H9 (cell line): ENCODE measurements at regions not wholly inside any gene's neighbourhood (a gene's known extent, or its start where the extent isn't known, plus 50 kb on each side); places are given as distances from the start of the nearest gene placed in this dataset.

Source experiments
- DNase-seq: peaks from one replicate; pipeline ENCODE4 v3.0.0-alpha.2; 2017
- H2AFZ ChIP-seq: one replicate; pipeline ENCODE4 v1.6.1; 2013; ENCODE audit warnings: mild to moderate bottlenecking, low read length, control low read depth, moderate library complexity
- H2AK5ac ChIP-seq: 2 replicates; pipeline ENCODE4 v1.6.1; 2013; ENCODE audit warnings: low read length, control low read depth, mixed read lengths; ENCODE audit not compliant: insufficient read length
- H2BK120ac ChIP-seq: one replicate; pipeline ENCODE4 v1.6.1; 2013; ENCODE audit warnings: low read depth, mild to moderate bottlenecking, low read length, control low read depth, inconsistent platforms; ENCODE audit not compliant: poor library complexity, severe bottlenecking
- H2BK12ac ChIP-seq: 2 replicates; pipeline ENCODE4 v1.6.1; 2013; ENCODE audit warnings: low read length, control low read depth, mixed read lengths, low read depth; ENCODE audit not compliant: insufficient read length
- H2BK15ac ChIP-seq: 2 replicates; pipeline ENCODE4 v1.6.1; 2013; ENCODE audit warnings: low read depth, low read length, control low read depth
- H2BK20ac ChIP-seq: one replicate; pipeline ENCODE4 v1.6.1; 2013; ENCODE audit warnings: low read depth, mild to moderate bottlenecking, low read length, control low read depth, inconsistent platforms; ENCODE audit not compliant: poor library complexity, severe bottlenecking
- H2BK5ac ChIP-seq: 2 replicates; pipeline ENCODE4 v1.6.1; 2013; ENCODE audit warnings: low read length, control low read depth, mixed read lengths; ENCODE audit not compliant: insufficient read length
- H3K14ac ChIP-seq: 2 replicates; pipeline ENCODE4 v1.6.1; 2013; ENCODE audit warnings: low read length, control low read depth; ENCODE audit not compliant: insufficient read depth
- H3K18ac ChIP-seq: 2 replicates; pipeline ENCODE4 v1.6.1; 2013; ENCODE audit warnings: low read depth, mild to moderate bottlenecking, mixed read lengths, low read length, control low read depth; ENCODE audit not compliant: insufficient read length
- H3K23ac ChIP-seq: 2 replicates; pipeline ENCODE4 v1.6.1; 2013; ENCODE audit warnings: low read length, control low read depth, mixed read lengths, low read depth; ENCODE audit not compliant: insufficient read length
- H3K23me2 ChIP-seq: 2 replicates; pipeline ENCODE4 v1.6.1; 2013; ENCODE audit warnings: low read depth, mild to moderate bottlenecking, mixed read lengths, low read length, control low read depth; ENCODE audit not compliant: insufficient read length, poor library complexity, severe bottlenecking
- H3K27ac ChIP-seq: 2 replicates; pipeline ENCODE4 v1.5.1; 2013; ENCODE audit warnings: low read length, control low read depth, mixed read lengths, low read depth; ENCODE audit not compliant: insufficient read length
- H3K27me3 ChIP-seq: 2 replicates; pipeline ENCODE4 v1.6.1; 2013; ENCODE audit warnings: low read length, control low read depth, inconsistent platforms; ENCODE audit not compliant: insufficient read depth
- H3K4ac ChIP-seq: 2 replicates; pipeline ENCODE4 v1.6.1; 2013; ENCODE audit warnings: low read depth, mild to moderate bottlenecking, control low read depth, inconsistent platforms, low read length, moderate library complexity
- H3K4me1 ChIP-seq: 2 replicates; pipeline ENCODE4 v1.6.1; 2013; ENCODE audit warnings: low read length, control low read depth, inconsistent platforms; ENCODE audit not compliant: insufficient read depth
- H3K4me2 ChIP-seq: 2 replicates; pipeline ENCODE4 v1.6.1; 2013; ENCODE audit warnings: low read length, control low read depth, mixed read lengths; ENCODE audit not compliant: insufficient read length, insufficient read depth
- H3K56ac ChIP-seq: 2 replicates; pipeline ENCODE4 v1.6.1; 2013; ENCODE audit warnings: low read depth, mild to moderate bottlenecking, mixed read lengths, low read length, control low read depth; ENCODE audit not compliant: insufficient read length
- H3K79me1 ChIP-seq: 2 replicates; pipeline ENCODE4 v1.6.1; 2013; ENCODE audit warnings: low read depth, mild to moderate bottlenecking, moderate library complexity, low read length, control low read depth, inconsistent platforms; ENCODE audit not compliant: insufficient read depth, poor library complexity, severe bottlenecking
- H3K79me2 ChIP-seq: 2 replicates; pipeline ENCODE4 v1.6.1; 2013; ENCODE audit warnings: low read length, control low read depth, inconsistent platforms; ENCODE audit not compliant: insufficient read depth
- H3K9ac ChIP-seq: 2 replicates; pipeline ENCODE4 v1.6.1; 2013; ENCODE audit warnings: low read length, control low read depth, mixed read lengths; ENCODE audit not compliant: insufficient read length; ENCODE audit errors: extremely low read depth
- H3K9me3 ChIP-seq: one replicate; pipeline ENCODE4 v1.6.1; 2013; ENCODE audit warnings: low read depth, low read length, inconsistent platforms; ENCODE audit not compliant: control insufficient read depth
- H3T11ph ChIP-seq: one replicate; pipeline ENCODE4 v1.6.1; 2013; ENCODE audit warnings: mild to moderate bottlenecking, low read length, control low read depth, inconsistent platforms
- H4K20me1 ChIP-seq: one replicate; pipeline ENCODE4 v1.6.1; 2013; ENCODE audit not compliant: control insufficient read depth, insufficient read length, insufficient read depth
- H4K5ac ChIP-seq: 2 replicates; pipeline ENCODE4 v1.6.1; 2013; ENCODE audit warnings: low read depth, mild to moderate bottlenecking, mixed read lengths, low read length, control low read depth; ENCODE audit not compliant: insufficient read length
- H4K8ac ChIP-seq: replicated peaks from 2 replicates; pipeline ENCODE4 v1.6.1; 2013; ENCODE audit warnings: low read length, control low read depth, mixed read lengths, low read depth; ENCODE audit not compliant: insufficient read length
- H4K91ac ChIP-seq: 2 replicates; pipeline ENCODE4 v1.6.1; 2013; ENCODE audit warnings: low read depth, mild to moderate bottlenecking, moderate library complexity, mixed read lengths, low read length, control low read depth; ENCODE audit not compliant: insufficient read length
- H3K27ac Mint-ChIP-seq, 3 experiments: 2 replicates in 2 of 3; 3 replicates in 1 of 3; pipeline ENCODE4 v1.8.0; 2020 to 2021; ENCODE audit warnings: mixed read lengths in 3 of 3, mild to moderate bottlenecking in 1 of 3, moderate library complexity in 1 of 3
- H3K27me3 Mint-ChIP-seq: 2 replicates; pipeline ENCODE4 v1.8.0; 2021; ENCODE audit warnings: low read depth, mild to moderate bottlenecking, moderate library complexity, mixed read lengths
- H3K36me3 Mint-ChIP-seq, 3 experiments: 2 replicates in 2 of 3; 3 replicates in 1 of 3; pipeline ENCODE4 v1.8.0; 2020 to 2021; ENCODE audit warnings: low read depth in 3 of 3, mixed read lengths in 3 of 3; ENCODE audit not compliant: insufficient read depth in 1 of 3
- H3K4me1 Mint-ChIP-seq, 2 experiments: 2 replicates each; pipeline ENCODE4 v1.8.0; 2020; ENCODE audit warnings: mixed read lengths in 2 of 2
- H3K4me3 Mint-ChIP-seq, 2 experiments: 2 replicates in 1 of 2; 3 replicates in 1 of 2; pipeline ENCODE4 v1.8.0; 2020 to 2021; ENCODE audit warnings: mild to moderate bottlenecking in 2 of 2, mixed read lengths in 2 of 2, moderate library complexity in 1 of 2
- H3K9me3 Mint-ChIP-seq, 2 experiments: 2 replicates in 1 of 2; 3 replicates in 1 of 2; pipeline ENCODE4 v1.8.0; 2020; ENCODE audit warnings: mild to moderate bottlenecking in 2 of 2, mixed read lengths in 2 of 2, moderate library complexity in 1 of 2
- WGBS: extraction: QIAGEN DNeasy Blood & Tissue Kit; methylation state at CpG from one replicate; pipeline ENCODE4 v1.1.7; 2013; ENCODE audit warnings: missing lambda C conversion rate, low lambda C conversion rate, mixed read lengths; ENCODE audit not compliant: insufficient read length; ENCODE audit errors: extremely low coverage; 5-methylcytosine and 5-hydroxymethylcytosine counted together
- TF ChIP-seq, protein P1 (sequence below): fragments of 200-600 bp; sonication (generic); conservative IDR thresholded peaks from 3 replicates; pipeline ENCODE4 v1.8.0; 2021; ENCODE audit warnings: antibody characterized with exemption, mild to moderate bottlenecking

DNA sequence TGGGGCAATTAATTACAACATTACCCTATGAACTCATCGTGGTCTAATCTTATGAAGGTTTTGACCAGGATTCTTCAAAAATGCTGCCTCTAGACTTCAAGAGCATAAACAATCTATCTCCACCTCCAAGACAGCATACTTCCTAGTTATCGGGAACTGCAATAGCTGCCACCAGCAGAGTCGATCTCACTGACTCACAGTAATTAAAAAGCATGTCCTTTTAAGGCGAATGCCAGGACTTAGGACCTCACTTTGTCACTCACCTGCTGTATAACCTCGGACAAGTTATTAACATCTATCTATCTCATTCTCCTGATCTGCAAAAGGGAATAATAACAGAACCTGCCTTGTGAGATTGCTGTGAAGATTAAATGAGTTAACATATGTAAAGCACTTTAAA lies 666.0 kb upstream of the COBL start:
- Histone ChIP-seq H3K56ac (no peak overlapping the region), H3K9ac (no peak overlapping the region), H4K8ac (no peak overlapping the region), H3K27me3 (no peaks in the 10 kb centered on the region), H4K20me1 (no peaks in the 10 kb centered on the region), H2AFZ (no peak overlapping the region), H3K9me3 (no peaks in the 10 kb centered on the region), H3K4me2 (no peak overlapping the region), H4K91ac (no peak overlapping the region), H2AK5ac (no peak overlapping the region), H2BK120ac (no peak overlapping the region), H3K23ac (no peak overlapping the region), H3K27ac (no peak overlapping the region), H3K23me2 (no peaks in the 10 kb centered on the region), H3K14ac (no peak overlapping the region), H2BK12ac (no peak overlapping the region), H3K79me1 (no peaks in the 10 kb centered on the region), H2BK15ac (no peak overlapping the region), H3K4ac (no peak overlapping the region), H2BK5ac (no peak overlapping the region), H3K4me1 (no peaks in the 10 kb centered on the region), H3K79me2 (no peaks in the 10 kb centered on the region), H4K5ac (no peak overlapping the region), H3K18ac (no peak overlapping the region), H3T11ph (no peak overlapping the region), H2BK20ac (no peak overlapping the region)
- WGBS, result no CpG with 5 or more reads among the region's 5 CpGs
- H3K4me1 Mint-ChIP-seq, result peaks cover 6 to 11% of the 10 kb centered on the region in 2 experiments
- H3K9me3 Mint-ChIP-seq, result no peaks in the 10 kb centered on the region
- no peaks in the 10 kb centered on the region for H3K27me3 Mint-ChIP-seq
- TF ChIP-seq, protein P1, sequence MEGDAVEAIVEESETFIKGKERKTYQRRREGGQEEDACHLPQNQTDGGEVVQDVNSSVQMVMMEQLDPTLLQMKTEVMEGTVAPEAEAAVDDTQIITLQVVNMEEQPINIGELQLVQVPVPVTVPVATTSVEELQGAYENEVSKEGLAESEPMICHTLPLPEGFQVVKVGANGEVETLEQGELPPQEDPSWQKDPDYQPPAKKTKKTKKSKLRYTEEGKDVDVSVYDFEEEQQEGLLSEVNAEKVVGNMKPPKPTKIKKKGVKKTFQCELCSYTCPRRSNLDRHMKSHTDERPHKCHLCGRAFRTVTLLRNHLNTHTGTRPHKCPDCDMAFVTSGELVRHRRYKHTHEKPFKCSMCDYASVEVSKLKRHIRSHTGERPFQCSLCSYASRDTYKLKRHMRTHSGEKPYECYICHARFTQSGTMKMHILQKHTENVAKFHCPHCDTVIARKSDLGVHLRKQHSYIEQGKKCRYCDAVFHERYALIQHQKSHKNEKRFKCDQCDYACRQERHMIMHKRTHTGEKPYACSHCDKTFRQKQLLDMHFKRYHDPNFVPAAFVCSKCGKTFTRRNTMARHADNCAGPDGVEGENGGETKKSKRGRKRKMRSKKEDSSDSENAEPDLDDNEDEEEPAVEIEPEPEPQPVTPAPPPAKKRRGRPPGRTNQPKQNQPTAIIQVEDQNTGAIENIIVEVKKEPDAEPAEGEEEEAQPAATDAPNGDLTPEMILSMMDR, result no peak
- peaks cover 0 to 2% (median 0%) of the 10 kb centered on the region in 3 experiments; a peak in 2 of 7 replicates for H3K36me3 Mint-ChIP-seq
- DNase-seq, result no peak
- no peak overlapping the region for H3K27ac Mint-ChIP-seq
- H3K4me3 Mint-ChIP-seq, result no peak overlapping the region
